Activated CD4-positive, alpha-beta T cell treated with anti-CD3 and anti-CD28 coated beads, Interleukin-2, Interleukin-4, amounts not matched to agents 100 ng/mL and 50 ng/mL, durations not matched to agents 16 hours and 8 hours (primary cell): ENCODE measurements at regions not wholly inside any gene's neighbourhood (a gene's known extent, or its start where the extent isn't known, plus 50 kb on each side); places are given as distances from the start of the nearest gene placed in this dataset.

Source experiments
- DNase-seq: peaks from one replicate; pipeline ENCODE4 v3.0.0-alpha.2; 2020; ENCODE audit warnings: low spot score

- DNase-seq, result peak; percentile 61
These were observed 590.8 kb upstream of the ID2 start for GRCh38 chr2:8090748-8091700.

GRCh38 chr2:8094526-8094925, 587.3 kb upstream of the ID2 start:
- no peak for DNase-seq

GRCh38 chr2:8095978-8096377, 585.9 kb upstream of the ID2 start:
- DNase-seq, result no peak

- DNase-seq, result no peak
These were observed 585.4 kb upstream of the ID2 start for GRCh38 chr2:8096484-8096883.

GRCh38 chr2:8098476-8099266, 583.2 kb upstream of the ID2 start:
- no peak for DNase-seq

GRCh38 chr2:8099267-8099582, 582.6 kb upstream of the ID2 start:
- DNase-seq, result no peak

GRCh38 chr2:8101614-8102277, 580.1 kb upstream of the ID2 start:
- DNase-seq, result no peak

GRCh38 chr2:8102470-8102869, 579.4 kb upstream of the ID2 start:
- no peak for DNase-seq

GRCh38 chr2:8103085-8103708, 578.7 kb upstream of the ID2 start:
- no peak for DNase-seq

GRCh38 chr2:8107150-8107549, 574.7 kb upstream of the ID2 start:
- no peak for DNase-seq

GRCh38 chr2:8107621-8108378, 574.1 kb upstream of the ID2 start:
- no peak for DNase-seq

- no peak for DNase-seq
These were observed 571.1 kb upstream of the ID2 start for GRCh38 chr2:8110716-8111115.

GRCh38 chr2:8111193-8111592, 570.7 kb upstream of the ID2 start:
- DNase-seq, result no peak

- no peak for DNase-seq
These were observed 566.4 kb upstream of the ID2 start for GRCh38 chr2:8115456-8115855.

- no peak for DNase-seq
These were observed 565.9 kb upstream of the ID2 start for GRCh38 chr2:8115966-8116365.

- no peak for DNase-seq
These were observed 565.2 kb upstream of the ID2 start for GRCh38 chr2:8116661-8117060.

- DNase-seq, result no peak
These were observed 562.7 kb upstream of the ID2 start for GRCh38 chr2:8118940-8119781.

GRCh38 chr2:8119782-8120505, 561.9 kb upstream of the ID2 start:
- peak; percentile 45 for DNase-seq

GRCh38 chr2:8120506-8120860, 561.4 kb upstream of the ID2 start:
- DNase-seq, result no peak
